H1 (cell line): ENCODE measurements at regions not wholly inside any gene's neighbourhood (a gene's known extent, or its start where the extent isn't known, plus 50 kb on each side); places are given as distances from the start of the nearest gene placed in this dataset.

Experiments
- CTCF ChIA-PET: fragments of 300-600 bp; sonication (Branson Sonifier 250); formaldehyde crosslinking; loops from one replicate; lab custom pipeline; 2021; ENCODE audit not compliant: partially characterized antibody; lab: Charles Lee
- POLR2A ChIA-PET: fragments of 300-600 bp; sonication (Branson Sonifier 250); formaldehyde crosslinking; loops from one replicate; lab custom pipeline; 2021; ENCODE audit warnings: inconsistent platforms; ENCODE audit not compliant: partially characterized antibody; lab: Charles Lee
- DNase-seq, 2 experiments: peaks; one replicate each; pipeline versions ENCODE4 v3.0.0 to v3.0.0-alpha.2; 2010 to 2022; ENCODE audit warnings: low spot score in 2 of 2, low read depth in 1 of 2, mixed read lengths in 1 of 2
- FAIRE-seq: peaks from 2 replicates; lab custom pipeline; 2011; peaks lifted over from hg19 to GRCh38; lab: Jason Lieb, UNC
- H2AFZ ChIP-seq: 2 replicates; pipeline ENCODE4 v1.8.1; 2012; ENCODE audit warnings: low read length, inconsistent platforms
- H2AK5ac ChIP-seq: 2 replicates; pipeline ENCODE4 v1.6.1; 2013; ENCODE audit warnings: low read depth, low read length
- H2BK120ac ChIP-seq: replicated peaks from 2 replicates; pipeline ENCODE3; 2013; ENCODE audit warnings: low read depth, low read length, inconsistent platforms
- H2BK12ac ChIP-seq: 2 replicates; pipeline ENCODE4 v1.6.1; 2013; ENCODE audit warnings: low read depth, low read length
- H2BK15ac ChIP-seq: 2 replicates; pipeline ENCODE4 v1.6.1; 2013; ENCODE audit warnings: low read length
- H2BK20ac ChIP-seq: 2 replicates; pipeline ENCODE4 v1.6.1; 2013; ENCODE audit warnings: low read length
- H2BK5ac ChIP-seq: 2 replicates; pipeline ENCODE4 v1.6.1; 2013; ENCODE audit warnings: low read depth, low read length
- H3K14ac ChIP-seq: 2 replicates; pipeline ENCODE4 v1.6.1; 2013; ENCODE audit warnings: inconsistent platforms; ENCODE audit not compliant: insufficient read length
- H3K18ac ChIP-seq: 2 replicates; pipeline ENCODE4 v1.6.1; 2013; ENCODE audit warnings: low read length; ENCODE audit errors: extremely low read depth
- H3K23ac ChIP-seq: 2 replicates; pipeline ENCODE4 v1.6.1; 2013; ENCODE audit warnings: inconsistent platforms; ENCODE audit not compliant: insufficient read length
- H3K23me2 ChIP-seq: 2 replicates; pipeline ENCODE4 v1.6.1; 2013; ENCODE audit warnings: low read depth, low read length
- H3K27ac ChIP-seq: 2 replicates; pipeline ENCODE4 v1.6.1; 2011; ENCODE audit warnings: low read depth, low read length, inconsistent platforms
- H3K27me3 ChIP-seq, 4 experiments: replicated peaks in 1 of 4; 1 replicate in 1 of 4; 2 replicates in 3 of 4; pipeline versions ENCODE4 v1.6.1 to v1.8.1; 2011 to 2013; ENCODE audit warnings: low read length in 3 of 4, mild to moderate bottlenecking in 3 of 4, inconsistent platforms in 2 of 4, mixed read lengths in 2 of 4, moderate library complexity in 1 of 4; ENCODE audit not compliant: control insufficient read depth in 3 of 4, insufficient read depth in 3 of 4; ENCODE audit errors: extremely low read depth in 1 of 4
- H3K36me3 ChIP-seq, 4 experiments: 2 replicates each; pipeline versions ENCODE4 v1.6.1 to v1.8.1; 2011 to 2013; ENCODE audit warnings: mild to moderate bottlenecking in 4 of 4, low read length in 3 of 4, moderate library complexity in 2 of 4, control low read depth in 1 of 4, inconsistent platforms in 1 of 4; ENCODE audit not compliant: insufficient read depth in 4 of 4, control insufficient read depth in 2 of 4
- H3K4ac ChIP-seq: replicated peaks from 2 replicates; pipeline ENCODE3; 2013; ENCODE audit warnings: low read length, low read depth, mixed read lengths, inconsistent platforms; ENCODE audit not compliant: insufficient read length
- H3K4me1 ChIP-seq, 4 experiments: replicated peaks in 1 of 4; 1 replicate in 1 of 4; 2 replicates in 3 of 4; pipeline versions ENCODE4 v1.6.1 to v1.8.1; 2011 to 2013; ENCODE audit warnings: low read length in 3 of 4, inconsistent platforms in 2 of 4, mixed read lengths in 1 of 4; ENCODE audit not compliant: insufficient read depth in 4 of 4, control insufficient read depth in 3 of 4
- H3K4me2 ChIP-seq, 2 experiments: 2 replicates each; pipeline versions ENCODE4 v1.6.1 to v1.8.1; 2011 to 2013; ENCODE audit warnings: low read depth in 2 of 2, low read length in 2 of 2, control low read depth in 1 of 2, inconsistent platforms in 1 of 2, mild to moderate bottlenecking in 1 of 2; ENCODE audit not compliant: insufficient read depth in 1 of 2
- H3K4me3 ChIP-seq, 4 experiments: fragments of 200-600, 300-600 bp in 1 of 4; sonication (generic), shearing (Covaris generic), sonication (Bioruptor Twin) in 1 of 4; 2 replicates each; pipeline versions ENCODE4 v1.5.1 to v1.8.1; 2011 to 2016; ENCODE audit warnings: low read length in 4 of 4, low read depth in 3 of 4, control low read depth in 2 of 4, inconsistent platforms in 2 of 4, mild to moderate bottlenecking in 2 of 4, mixed read lengths in 1 of 4, moderate library complexity in 1 of 4; ENCODE audit not compliant: insufficient read depth in 2 of 4; ENCODE audit errors: extremely low read depth in 1 of 4
- H3K56ac ChIP-seq: replicated peaks from 2 replicates; pipeline ENCODE3; 2013; ENCODE audit warnings: low read depth, mild to moderate bottlenecking, mixed read lengths, low read length, inconsistent platforms; ENCODE audit not compliant: insufficient read length
- H3K79me1 ChIP-seq: 2 replicates; pipeline ENCODE4 v1.6.1; 2013; ENCODE audit warnings: low read depth, low read length, control low read depth
- H3K79me2 ChIP-seq, 2 experiments: 2 replicates each; pipeline versions ENCODE4 v1.6.1 to v1.8.1; 2012 to 2013; ENCODE audit warnings: low read length in 2 of 2, mild to moderate bottlenecking in 2 of 2, inconsistent platforms in 1 of 2; ENCODE audit not compliant: insufficient read depth in 2 of 2, control insufficient read depth in 1 of 2
- H3K9ac ChIP-seq, 4 experiments: replicated peaks in 1 of 4; 1 replicate in 1 of 4; 2 replicates in 3 of 4; pipeline versions ENCODE4 v1.6.1 to v1.8.1; 2011 to 2013; ENCODE audit warnings: low read depth in 3 of 4, low read length in 3 of 4, control low read depth in 2 of 4, mild to moderate bottlenecking in 2 of 4, moderate library complexity in 2 of 4, inconsistent platforms in 1 of 4; ENCODE audit errors: extremely low read depth in 1 of 4
- H3K9me3 ChIP-seq, 2 experiments: 2 replicates each; pipeline versions ENCODE4 v1.6.1 to v1.8.1; 2012 to 2013; ENCODE audit warnings: mild to moderate bottlenecking in 2 of 2, moderate library complexity in 2 of 2, control low read depth in 1 of 2, inconsistent platforms in 1 of 2, low read depth in 1 of 2, low read length in 1 of 2, mixed read lengths in 1 of 2; ENCODE audit not compliant: insufficient read depth in 2 of 2
- H4K20me1 ChIP-seq, 2 experiments: replicated peaks in 1 of 2; 2 replicates each; pipeline versions ENCODE3 to v1.8.1; 2011 to 2013; ENCODE audit warnings: inconsistent platforms in 2 of 2, low read length in 2 of 2, mild to moderate bottlenecking in 1 of 2; ENCODE audit not compliant: insufficient read depth in 2 of 2, control insufficient read depth in 1 of 2
- H4K5ac ChIP-seq: 2 replicates; pipeline ENCODE4 v1.6.1; 2013; ENCODE audit warnings: low read length, low read depth, mixed read lengths, inconsistent platforms; ENCODE audit not compliant: insufficient read length
- H4K8ac ChIP-seq: 2 replicates; pipeline ENCODE4 v1.8.0; 2013; ENCODE audit warnings: mild to moderate bottlenecking, moderate library complexity, low read length, inconsistent platforms; ENCODE audit not compliant: insufficient read depth; ENCODE audit errors: extremely low read depth
- H4K91ac ChIP-seq: replicated peaks from 2 replicates; pipeline ENCODE3; 2013; ENCODE audit warnings: low read length, mixed read lengths, inconsistent platforms; ENCODE audit not compliant: insufficient read length
- GABPA ChIP-seq: IDR thresholded peaks from 2 replicates; pipeline ENCODE4 v1.6.1; 2011; ENCODE audit warnings: mild to moderate bottlenecking, low read length, moderate library complexity, borderline replicate concordance; ENCODE audit not compliant: insufficient read depth
- GTF2F1 ChIP-seq: IDR thresholded peaks from 2 replicates; pipeline ENCODE4 v1.6.1; 2012; ENCODE audit warnings: low read depth, low read length, improper control_type of control experiment, borderline replicate concordance
- KDM5A ChIP-seq: fragments of 200-600 bp; IDR thresholded peaks from 2 replicates; pipeline ENCODE4 v1.7.1; 2012; ENCODE audit warnings: mild to moderate bottlenecking, low read length, inconsistent platforms, mixed read lengths
- POU5F1 ChIP-seq: IDR thresholded peaks from 2 replicates; pipeline ENCODE4 v1.6.1; 2011; ENCODE audit warnings: low read depth, mild to moderate bottlenecking, low read length, moderate library complexity
- RAD21 ChIP-seq, 2 experiments: IDR thresholded peaks in 1 of 2; conservative IDR thresholded peaks in 1 of 2; 2 replicates each; pipeline ENCODE4 v1.6.1; 2011; ENCODE audit warnings: low read depth in 2 of 2, low read length in 2 of 2, improper control_type of control experiment in 1 of 2, inconsistent platforms in 1 of 2, mild to moderate bottlenecking in 1 of 2, moderate library complexity in 1 of 2
- RXRA ChIP-seq: IDR thresholded peaks from 2 replicates; pipeline ENCODE4 v1.6.1; 2011; ENCODE audit warnings: low read depth, mild to moderate bottlenecking, low read length, moderate library complexity; ENCODE audit not compliant: insufficient read depth
- USF2 ChIP-seq: IDR thresholded peaks from 2 replicates; pipeline ENCODE4 v1.6.1; 2011; ENCODE audit warnings: low read length, improper control_type of control experiment
- WGBS, 2 experiments: shearing (Covaris generic) in 1 of 2; methylation state at CpG; one replicate each; pipeline versions ENCODE4 v1.1.6 to v1.1.7; 2013 to 2015; ENCODE audit warnings: low lambda C conversion rate in 2 of 2, mixed read lengths in 2 of 2, inconsistent platforms in 1 of 2, low coverage in 1 of 2, missing lambda C conversion rate in 1 of 2; ENCODE audit not compliant: insufficient replicate concordance in 2 of 2, insufficient coverage in 1 of 2, insufficient read length in 1 of 2; ENCODE audit errors: extremely low coverage in 1 of 2, missing lambda C conversion rate in 1 of 2; 5-methylcytosine and 5-hydroxymethylcytosine counted together

- Histone ChIP-seq H3K79me2 (no peaks in the 10 kb centered on the region), H2BK120ac (no peak overlapping the region), H2BK20ac (no peak overlapping the region), H4K91ac (no peak overlapping the region), H3K27ac (no peak overlapping the region), H3K36me3 (no peaks in the 10 kb centered on the region), H3K9me3 (no peaks in the 10 kb centered on the region), H3K9ac (no peak overlapping the region), H3K27me3 (no peaks in the 10 kb centered on the region), H4K5ac (no peak overlapping the region), H3K23me2 (no peaks in the 10 kb centered on the region; the same call in 1 of the 2 replicates), H4K20me1 (no peaks in the 10 kb centered on the region), H3K4me2 (no peak overlapping the region), H2AK5ac (no peak overlapping the region), H3K14ac (no peak overlapping the region), H4K8ac (no peak overlapping the region), H3K18ac (no peak overlapping the region), H2BK15ac (no peak overlapping the region), H2BK12ac (no peak overlapping the region), H3K79me1 (no peaks in the 10 kb centered on the region), H3K4me3 (no peak overlapping the region), H3K23ac (no peak overlapping the region), H3K56ac (no peak overlapping the region), H2AFZ (no peak overlapping the region), H2BK5ac (no peak overlapping the region), H3K4ac (no peak overlapping the region), H3K4me1 (no peaks in the 10 kb centered on the region)
- WGBS, 2 experiments = 100% methylated on average over 3 of the region's 3 CpGs; no CpG with 5 or more reads in 1 of the 2 experiments
- CTCF ChIA-PET = interaction anchor here (0.9 to 5.5 kb wide), 8 partner anchors 9 to 268 kb away, joined by 3 to 55 read pairs (median 8); no protein-coding TSS in a partner anchor
- DNase-seq = no peak
- POLR2A ChIA-PET = no interaction called here
- no peak for FAIRE-seq
- TF ChIP-seq USF2 (no peak), GABPA (no peak), GTF2F1 (no peak), POU5F1 (no peak), KDM5A (no peak), RXRA (no peak), RAD21 (IDR thresholded peaks at IDR 0.05 in 1 of 2, conservative IDR thresholded peaks at IDR 0.05 in 1 of 2; ENCODE audit: low read depth in 2 of 2, low read length in 2 of 2) (no peak)
These were observed 130.5 kb upstream of the GPR101 start for GRCh38 chrX:137164329-137164728.
